ENCODE measurements at regions not wholly inside any gene's neighbourhood (a gene's known extent, or its start where the extent isn't known, plus 50 kb on each side); places are given as distances from the start of the nearest gene placed in this dataset.

DNA sequence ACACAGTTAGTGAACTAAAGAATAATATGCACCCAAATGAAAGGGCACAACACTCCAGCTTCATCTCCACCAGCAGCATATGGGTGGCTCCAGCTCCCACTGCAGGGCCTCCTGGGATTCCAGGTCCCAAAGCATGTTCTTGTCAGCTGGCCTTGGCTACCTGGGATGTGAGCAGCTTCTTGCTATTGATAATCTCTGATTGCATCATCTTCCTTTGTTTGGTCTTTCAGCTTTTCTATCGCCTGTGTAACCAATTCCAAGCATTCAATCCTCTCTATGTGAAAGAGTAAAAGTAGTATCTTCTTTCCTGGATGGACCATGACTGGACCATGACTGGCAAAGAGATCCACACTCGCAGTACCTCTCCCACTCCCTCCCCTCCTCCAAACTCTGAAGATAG lies 333.9 kb upstream of the GLI3 start:
- TF ChIP-seq POLR2AphosphoS5 (IDR thresholded peaks at IDR 0.05) (no peak), EP300 (IDR thresholded peaks at IDR 0.05) (no peak)
- TF ChIP-seq, protein P1, sequence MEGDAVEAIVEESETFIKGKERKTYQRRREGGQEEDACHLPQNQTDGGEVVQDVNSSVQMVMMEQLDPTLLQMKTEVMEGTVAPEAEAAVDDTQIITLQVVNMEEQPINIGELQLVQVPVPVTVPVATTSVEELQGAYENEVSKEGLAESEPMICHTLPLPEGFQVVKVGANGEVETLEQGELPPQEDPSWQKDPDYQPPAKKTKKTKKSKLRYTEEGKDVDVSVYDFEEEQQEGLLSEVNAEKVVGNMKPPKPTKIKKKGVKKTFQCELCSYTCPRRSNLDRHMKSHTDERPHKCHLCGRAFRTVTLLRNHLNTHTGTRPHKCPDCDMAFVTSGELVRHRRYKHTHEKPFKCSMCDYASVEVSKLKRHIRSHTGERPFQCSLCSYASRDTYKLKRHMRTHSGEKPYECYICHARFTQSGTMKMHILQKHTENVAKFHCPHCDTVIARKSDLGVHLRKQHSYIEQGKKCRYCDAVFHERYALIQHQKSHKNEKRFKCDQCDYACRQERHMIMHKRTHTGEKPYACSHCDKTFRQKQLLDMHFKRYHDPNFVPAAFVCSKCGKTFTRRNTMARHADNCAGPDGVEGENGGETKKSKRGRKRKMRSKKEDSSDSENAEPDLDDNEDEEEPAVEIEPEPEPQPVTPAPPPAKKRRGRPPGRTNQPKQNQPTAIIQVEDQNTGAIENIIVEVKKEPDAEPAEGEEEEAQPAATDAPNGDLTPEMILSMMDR (IDR thresholded peaks at IDR 0.05): no peak

Data from gastroesophageal sphincter (tissue), 3 donors.